ENCODE measurements at regions not wholly inside any gene's neighbourhood (a gene's known extent, or its start where the extent isn't known, plus 50 kb on each side); places are given as distances from the start of the nearest gene placed in this dataset.

GRCh38 chr15:23897531-23897930, 210.4 kb upstream of the NDN start:
- TF ChIP-seq RAD21 (IDR thresholded peaks at IDR 0.05; ENCODE audit: low read depth), result no peak
- TF ChIP-seq NFIC (IDR thresholded peaks at IDR 0.05), result no peak
- TF ChIP-seq EP300 (IDR thresholded peaks at IDR 0.05; ENCODE audit: borderline replicate concordance), result no peak
- no peak for TF ChIP-seq TAF1 (IDR thresholded peaks at IDR 0.05; ENCODE audit: low read depth)
- no peak for TF ChIP-seq MAX (IDR thresholded peaks at IDR 0.05)
- no peak for TF ChIP-seq FOXM1 (IDR thresholded peaks at IDR 0.05; ENCODE audit: borderline replicate concordance, low read depth)
- TF ChIP-seq TCF12 (IDR thresholded peaks at IDR 0.05; ENCODE audit: low read depth), result no peak
- no peak for TF ChIP-seq USF1 (IDR thresholded peaks at IDR 0.05)
- no peak for TF ChIP-seq REST (IDR thresholded peaks at IDR 0.05; ENCODE audit: low read depth)
- TF ChIP-seq YY1 (IDR thresholded peaks at IDR 0.05; ENCODE audit: low read depth), result no peak
